Effector memory CD4-positive, alpha-beta T cell (primary cell): ENCODE measurements at regions not wholly inside any gene's neighbourhood (a gene's known extent, or its start where the extent isn't known, plus 50 kb on each side); places are given as distances from the start of the nearest gene placed in this dataset.
"Not testable (repeated sequence)": the region's sequence is repeated elsewhere in the genome, so short reads cannot be mapped to it uniquely, and the experiment has no call there.

Source experiments
- DNase-seq, 3 donors: peaks; one replicate each; pipeline ENCODE4 v3.0.0-alpha.2; 2020
- H3K27ac ChIP-seq: 2 replicates; pipeline ENCODE4 v1.7.0; 2013; ENCODE audit warnings: mild to moderate bottlenecking, low read length, moderate library complexity; ENCODE audit not compliant: insufficient read depth, poor library complexity, severe bottlenecking
- H3K27me3 ChIP-seq: replicated peaks from 2 replicates; pipeline ENCODE4 v1.7.0; 2013; ENCODE audit warnings: mild to moderate bottlenecking, low read length; ENCODE audit not compliant: insufficient read depth, control insufficient read depth, poor library complexity, severe bottlenecking
- H3K36me3 ChIP-seq: 2 replicates; pipeline ENCODE4 v1.7.0; 2013; ENCODE audit warnings: mild to moderate bottlenecking, low read length, moderate library complexity; ENCODE audit not compliant: control insufficient read depth, insufficient read depth
- H3K4me1 ChIP-seq: 2 replicates; pipeline ENCODE4 v1.7.0; 2013; ENCODE audit warnings: low read length, mild to moderate bottlenecking; ENCODE audit not compliant: control insufficient read depth, insufficient read depth, poor library complexity, severe bottlenecking
- H3K4me3 ChIP-seq: 2 replicates; pipeline ENCODE4 v1.7.0; 2013; ENCODE audit warnings: low read length, low read depth, mild to moderate bottlenecking; ENCODE audit not compliant: insufficient read depth, poor library complexity, severe bottlenecking
- H3K9me3 ChIP-seq: 2 replicates; pipeline ENCODE4 v1.7.0; 2013; ENCODE audit warnings: mild to moderate bottlenecking, low read length, moderate library complexity; ENCODE audit not compliant: control insufficient read depth

GRCh38 chr3:15899388-15899787 lies 101.6 kb upstream of the ANKRD28 start:
- H3K36me3 ChIP-seq: no peaks in the 10 kb centered on the region
- no peaks in the 10 kb centered on the region for H3K9me3 ChIP-seq
- H3K27ac ChIP-seq: no peak overlapping the region
- no peaks in the 10 kb centered on the region for H3K27me3 ChIP-seq
- no peaks in the 10 kb centered on the region for H3K4me1 ChIP-seq
- no peak overlapping the region for H3K4me3 ChIP-seq
- no peak for DNase-seq

GRCh38 chr3:15903164-15903563 lies 105.4 kb upstream of the ANKRD28 start:
- no peaks in the 10 kb centered on the region for H3K27me3 ChIP-seq
- no peak for DNase-seq
- H3K36me3 ChIP-seq: no peaks in the 10 kb centered on the region
- H3K4me3 ChIP-seq: no peak overlapping the region
- H3K27ac ChIP-seq: no peak overlapping the region
- H3K9me3 ChIP-seq: no peaks in the 10 kb centered on the region
- no peaks in the 10 kb centered on the region for H3K4me1 ChIP-seq

- no peak for DNase-seq
- no peaks in the 10 kb centered on the region for H3K9me3 ChIP-seq
- H3K36me3 ChIP-seq: no peaks in the 10 kb centered on the region
- no peaks in the 10 kb centered on the region for H3K4me1 ChIP-seq
- H3K27me3 ChIP-seq: no peaks in the 10 kb centered on the region
- H3K4me3 ChIP-seq: no peak overlapping the region
- no peak overlapping the region for H3K27ac ChIP-seq
These were observed 106.3 kb upstream of the ANKRD28 start for GRCh38 chr3:15903759-15904720.

- H3K4me1 ChIP-seq: no peaks in the 10 kb centered on the region
- H3K4me3 ChIP-seq: no peak overlapping the region
- H3K9me3 ChIP-seq: no peaks in the 10 kb centered on the region
- H3K27ac ChIP-seq: no peak overlapping the region
- H3K27me3 ChIP-seq: no peaks in the 10 kb centered on the region
- H3K36me3 ChIP-seq: no peaks in the 10 kb centered on the region
- no peak for DNase-seq
These were observed 107.3 kb upstream of the ANKRD28 start for GRCh38 chr3:15905041-15905440.

- DNase-seq, H3K9me3 ChIP-seq, H3K27ac ChIP-seq, H3K27me3 ChIP-seq, H3K4me3 ChIP-seq, H3K4me1 ChIP-seq, H3K36me3 ChIP-seq: not testable (repeated sequence)
These were observed 109.6 kb upstream of the ANKRD28 start for GRCh38 chr3:15907403-15907802.

- no peak for DNase-seq
- H3K9me3 ChIP-seq: no peaks in the 10 kb centered on the region
These were observed 121.2 kb upstream of the ANKRD28 start for GRCh38 chr3:15918988-15919387.

GRCh38 chr3:15919971-15920370 lies 122.2 kb upstream of the ANKRD28 start:
- no peak for DNase-seq
- Histone ChIP-seq H3K27me3 (no peaks in the 10 kb centered on the region), H3K27ac (no peak overlapping the region), H3K4me1 (no peaks in the 10 kb centered on the region), H3K4me3 (no peak overlapping the region), H3K9me3 (no peaks in the 10 kb centered on the region), H3K36me3 (no peaks in the 10 kb centered on the region)

More at GRCh38 chr3:15918988-15919387, 121.2 kb upstream of the ANKRD28 start:
- Histone ChIP-seq H3K36me3 (no peaks in the 10 kb centered on the region), H3K4me1 (no peaks in the 10 kb centered on the region), H3K27me3 (no peaks in the 10 kb centered on the region), H3K27ac (no peak overlapping the region), H3K4me3 (no peak overlapping the region)

GRCh38 chr3:15923640-15924405 lies 126.0 kb upstream of the ANKRD28 start:
- no peaks in the 10 kb centered on the region for H3K4me1 ChIP-seq
- H3K9me3 ChIP-seq: no peaks in the 10 kb centered on the region
- no peaks in the 10 kb centered on the region for H3K36me3 ChIP-seq
- H3K4me3 ChIP-seq: no peak overlapping the region
- no peak for DNase-seq
- H3K27ac ChIP-seq: no peak overlapping the region
- no peaks in the 10 kb centered on the region for H3K27me3 ChIP-seq

GRCh38 chr3:15924914-15925313 lies 127.1 kb upstream of the ANKRD28 start:
- no peak for DNase-seq
- Histone ChIP-seq H3K4me1 (no peaks in the 10 kb centered on the region), H3K27ac (no peak overlapping the region), H3K27me3 (no peaks in the 10 kb centered on the region), H3K4me3 (no peak overlapping the region), H3K36me3 (no peaks in the 10 kb centered on the region), H3K9me3 (no peaks in the 10 kb centered on the region)

- Histone ChIP-seq H3K4me3 (no peak overlapping the region), H3K4me1 (no peaks in the 10 kb centered on the region), H3K27ac (no peak overlapping the region), H3K9me3 (no peaks in the 10 kb centered on the region), H3K27me3 (no peaks in the 10 kb centered on the region), H3K36me3 (no peaks in the 10 kb centered on the region)
- no peak for DNase-seq
These were observed 129.1 kb upstream of the ANKRD28 start for GRCh38 chr3:15926871-15927270.
